ENCODE measurements at regions not wholly inside any gene's neighbourhood (a gene's known extent, or its start where the extent isn't known, plus 50 kb on each side); places are given as distances from the start of the nearest gene placed in this dataset.

DNA sequence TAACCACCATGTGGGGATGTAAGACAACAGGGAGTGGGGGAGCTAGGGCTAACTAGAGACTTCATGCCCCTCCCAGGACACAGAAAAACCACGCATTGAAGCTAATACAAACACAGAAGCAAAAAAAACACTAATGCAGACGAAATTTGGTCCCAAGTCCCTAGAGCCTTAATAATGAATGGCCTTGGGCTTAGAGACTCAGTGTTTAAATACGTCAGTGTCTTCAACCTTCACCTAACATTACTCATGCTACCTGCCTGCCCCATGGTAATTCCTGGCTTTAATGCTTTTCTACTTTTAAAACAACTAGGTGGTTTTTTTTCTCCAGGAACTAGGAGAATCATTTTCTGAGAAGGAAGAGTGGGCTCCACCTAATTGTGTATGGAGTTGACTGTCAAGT is 64.1 kb upstream of the ITSN2 start:
- no peaks in the 10 kb centered on the region for H3K36me3 ChIP-seq (ENCODE audit: insufficient read depth, low read length)
- no peak overlapping the region for H3K4me3 ChIP-seq (ENCODE audit: low read length)
- H2AFZ ChIP-seq (ENCODE audit: low read depth, low read length), result no peak overlapping the region
- no peaks in the 10 kb centered on the region for H3F3A ChIP-seq (ENCODE audit: insufficient read depth, low read length, poor library complexity, severe bottlenecking)
- H3K79me2 ChIP-seq (replicated peaks; ENCODE audit: insufficient read depth, low read length), result no peaks in the 10 kb centered on the region
- TF ChIP-seq RAD21 (conservative IDR thresholded peaks at IDR 0.05) (no peak), CTCF (IDR thresholded peaks at IDR 0.05; ENCODE audit: poor library complexity, severe bottlenecking) (no peak), EZH2 (IDR thresholded peaks at IDR 0.05; ENCODE audit: borderline replicate concordance, insufficient read depth, low read length, poor library complexity, severe bottlenecking) (no peak), EP300 (conservative IDR thresholded peaks at IDR 0.05; ENCODE audit: poor library complexity, severe bottlenecking) (no peak), REST (IDR thresholded peaks at IDR 0.05; ENCODE audit: borderline replicate concordance) (no peak), POLR2AphosphoS5 (IDR thresholded peaks at IDR 0.05) (no peak), SMC3 (conservative IDR thresholded peaks at IDR 0.05; ENCODE audit: poor library complexity) (no peak), MXI1 (conservative IDR thresholded peaks at IDR 0.05; ENCODE audit: poor library complexity, severe bottlenecking) (no peak), TAF1 (IDR thresholded peaks at IDR 0.05; ENCODE audit: low read depth) (no peak)
- H4K20me1 ChIP-seq (ENCODE audit: insufficient read depth), result no peaks in the 10 kb centered on the region
- no peaks in the 10 kb centered on the region for H3K27me3 ChIP-seq (ENCODE audit: insufficient read depth, low read depth, low read length)
- H3K9me3 ChIP-seq (ENCODE audit: low read length), result peaks cover 3% of the 10 kb centered on the region
- H3K9ac ChIP-seq (ENCODE audit: low read length), result no peak overlapping the region
- H3K9me2 ChIP-seq (ENCODE audit: insufficient read depth, low read length), result no peaks in the 10 kb centered on the region
- H3K27ac ChIP-seq (ENCODE audit: low read length), result no peak overlapping the region
- no peak overlapping the region for H3K4me2 ChIP-seq (ENCODE audit: low read length)

- Histone ChIP-seq H3K9me2 (ENCODE audit: insufficient read depth, low read length) (no peaks in the 10 kb centered on the region), H3K27ac (ENCODE audit: low read length) (no peak overlapping the region), H3K4me2 (ENCODE audit: low read length) (no peak overlapping the region), H3K4me3 (ENCODE audit: low read length) (no peak overlapping the region), H3K27me3 (ENCODE audit: insufficient read depth, low read depth, low read length) (no peaks in the 10 kb centered on the region), H3K9me3 (ENCODE audit: low read length) (peaks cover 3% of the 10 kb centered on the region), H2AFZ (ENCODE audit: low read depth, low read length) (no peak overlapping the region), H3F3A (ENCODE audit: insufficient read depth, low read length, poor library complexity, severe bottlenecking) (no peaks in the 10 kb centered on the region), H3K36me3 (ENCODE audit: insufficient read depth, low read length) (no peaks in the 10 kb centered on the region), H3K9ac (ENCODE audit: low read length) (no peak overlapping the region), H4K20me1 (ENCODE audit: insufficient read depth) (no peaks in the 10 kb centered on the region), H3K79me2 (replicated peaks; ENCODE audit: insufficient read depth, low read length) (no peaks in the 10 kb centered on the region)
- TF ChIP-seq EP300 (conservative IDR thresholded peaks at IDR 0.05; ENCODE audit: poor library complexity, severe bottlenecking) (no peak), POLR2AphosphoS5 (IDR thresholded peaks at IDR 0.05) (no peak), CTCF (IDR thresholded peaks at IDR 0.05; ENCODE audit: poor library complexity, severe bottlenecking) (no peak), TAF1 (IDR thresholded peaks at IDR 0.05; ENCODE audit: low read depth) (no peak), SMC3 (conservative IDR thresholded peaks at IDR 0.05; ENCODE audit: poor library complexity) (no peak), REST (IDR thresholded peaks at IDR 0.05; ENCODE audit: borderline replicate concordance) (no peak), MXI1 (conservative IDR thresholded peaks at IDR 0.05; ENCODE audit: poor library complexity, severe bottlenecking) (no peak), RAD21 (conservative IDR thresholded peaks at IDR 0.05) (no peak), EZH2 (IDR thresholded peaks at IDR 0.05; ENCODE audit: borderline replicate concordance, insufficient read depth, low read length, poor library complexity, severe bottlenecking) (no peak)
Observed at GRCh38 chr2:24423095-24423494, 62.8 kb upstream of the ITSN2 start.

All from neural cell (in vitro differentiated cells).